OCI-LY3 (cell line): ENCODE measurements at regions not wholly inside any gene's neighbourhood (a gene's known extent, or its start where the extent isn't known, plus 50 kb on each side); places are given as distances from the start of the nearest gene placed in this dataset.

Experiments
- H2AFZ ChIP-seq: fragments of 200-600, 300-600 bp; shearing (Covaris generic); 2 replicates; pipeline ENCODE4 v1.6.0; 2014; ENCODE audit warnings: antibody characterized with exemption, low read depth, low read length
- H3K27ac ChIP-seq: fragments of 200-600, 300-600 bp; sonication (generic); 2 replicates; pipeline ENCODE4 v1.5.1; 2014; ENCODE audit warnings: mild to moderate bottlenecking, low read length, moderate library complexity, mixed read lengths
- H3K27me3 ChIP-seq: fragments of 200-600, 300-600 bp; sonication (generic); 2 replicates; pipeline ENCODE4 v1.6.1; 2014; ENCODE audit warnings: low read depth, low read length, mixed read lengths
- H3K36me3 ChIP-seq: fragments of 200-600, 300-600 bp; sonication (generic); replicated peaks from 2 replicates; pipeline ENCODE3; 2014; ENCODE audit warnings: low read depth, low read length, mixed read lengths
- H3K4me1 ChIP-seq: fragments of 300-600, 200-600 bp; sonication (generic); 2 replicates; pipeline ENCODE4 v1.6.1; 2014; ENCODE audit warnings: low read length, mixed read lengths
- H3K4me2 ChIP-seq: fragments of 200-600, 300-600 bp; sonication (generic); 2 replicates; pipeline ENCODE4 v1.6.1; 2014; ENCODE audit warnings: low read length, mixed read lengths
- H3K4me3 ChIP-seq: fragments of 300-600, 200-600 bp; sonication (generic); 2 replicates; pipeline ENCODE4 v1.5.1; 2014; ENCODE audit warnings: antibody characterized with exemption, mild to moderate bottlenecking, low read length, moderate library complexity
- H3K79me2 ChIP-seq: fragments of 300-600, 200-600 bp; shearing (Covaris generic); 2 replicates; pipeline ENCODE4 v1.6.1; 2014; ENCODE audit warnings: mild to moderate bottlenecking, low read length, mixed read lengths
- H3K9ac ChIP-seq: fragments of 300-600, 200-600 bp; shearing (Covaris generic); 2 replicates; pipeline ENCODE4 v1.6.0; 2014; ENCODE audit warnings: mild to moderate bottlenecking, low read length, moderate library complexity
- H3K9me3 ChIP-seq: fragments of 200-600, 300-600 bp; shearing (Covaris generic); 2 replicates; pipeline ENCODE4 v1.6.1; 2014; ENCODE audit warnings: low read length, mixed read lengths; ENCODE audit not compliant: insufficient read depth
- H4K20me1 ChIP-seq: fragments of 200-600, 300-600 bp; sonication (generic); 2 replicates; pipeline ENCODE4 v1.6.1; 2016; ENCODE audit warnings: low read length, mixed read lengths; ENCODE audit not compliant: insufficient read depth
- CTCF ChIP-seq: fragments of 200-600, 300-600 bp; sonication (generic); IDR thresholded peaks from 2 replicates; pipeline ENCODE4 v1.5.1; 2014; ENCODE audit warnings: antibody characterized with exemption, low read length, low read depth
- EZH2phosphoT487 ChIP-seq: fragments of 200-600 bp; shearing (Covaris generic); IDR thresholded peaks from 2 replicates; pipeline ENCODE4 v1.6.1; 2018; ENCODE audit warnings: antibody characterized with exemption, mixed run types, low read depth

GRCh38 chr1:8076176-8076575 lies 50.1 kb upstream of the ERRFI1 start:
- no peaks in the 10 kb centered on the region for H3K27me3 ChIP-seq
- no peak overlapping the region for H3K4me3 ChIP-seq
- no peaks in the 10 kb centered on the region for H3K79me2 ChIP-seq
- H4K20me1 ChIP-seq = no peaks in the 10 kb centered on the region
- no peak overlapping the region for H3K27ac ChIP-seq
- TF ChIP-seq EZH2phosphoT487 (no peak), CTCF (no peak)
- H3K36me3 ChIP-seq = no peaks in the 10 kb centered on the region
- no peaks in the 10 kb centered on the region for H3K9me3 ChIP-seq
- no peaks in the 10 kb centered on the region for H3K4me1 ChIP-seq
- no peak overlapping the region for H3K9ac ChIP-seq
- H2AFZ ChIP-seq = no peak overlapping the region
- H3K4me2 ChIP-seq = no peak overlapping the region
